Lower leg skin (tissue), 3 donors: ENCODE measurements at regions not wholly inside any gene's neighbourhood (a gene's known extent, or its start where the extent isn't known, plus 50 kb on each side); places are given as distances from the start of the nearest gene placed in this dataset.

Source experiments
- CTCF ChIP-seq, 3 donors: fragments of 450-650 bp; IDR thresholded peaks; one replicate each; pipeline ENCODE4 v1.5.1; 2016; ENCODE audit warnings: antibody characterized with exemption in 3 of 3, mild to moderate bottlenecking in 3 of 3, moderate library complexity in 2 of 3
- POLR2A ChIP-seq, 2 donors: fragments of 450-650 bp; IDR thresholded peaks; one replicate each; pipeline ENCODE4 v1.6.1; 2016 to 2017; ENCODE audit warnings: antibody characterized with exemption in 2 of 2, mild to moderate bottlenecking in 1 of 2, moderate library complexity in 1 of 2

DNA sequence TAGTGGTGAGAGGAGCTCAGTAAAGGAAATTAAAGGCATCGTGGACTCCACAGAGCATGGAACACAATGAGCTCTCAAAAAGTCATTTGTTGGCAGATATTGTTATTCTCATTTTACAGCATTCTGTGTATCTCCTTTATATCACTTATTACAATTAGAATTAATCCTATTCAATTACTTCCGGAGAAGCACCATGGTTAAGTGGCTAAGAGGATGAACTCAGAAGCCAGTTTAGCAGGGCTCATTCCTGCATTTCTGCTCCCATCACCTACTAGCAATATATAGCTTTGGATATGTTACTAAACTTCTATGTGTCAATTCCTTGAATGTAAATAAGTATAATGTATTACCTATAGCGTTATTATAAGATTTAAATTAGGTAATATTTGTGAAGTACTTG lies 683.3 kb downstream of the IRS1 start:
- TF ChIP-seq CTCF (IDR thresholded peaks at IDR 0.05) (no peak), POLR2A (IDR thresholded peaks at IDR 0.05) (no peak)
